SU-DHL-6 (cell line): ENCODE measurements at regions not wholly inside any gene's neighbourhood (a gene's known extent, or its start where the extent isn't known, plus 50 kb on each side); places are given as distances from the start of the nearest gene placed in this dataset.

Experiments
- CTCF ChIP-seq: fragments of 200-600 bp; sonication (generic); IDR thresholded peaks from one replicate; pipeline ENCODE4 v1.5.1; 2017; ENCODE audit warnings: antibody characterized with exemption, mild to moderate bottlenecking, low read length, moderate library complexity; ENCODE audit not compliant: insufficient read depth, poor library complexity, severe bottlenecking
- EZH2phosphoT487 ChIP-seq: fragments of 200-600 bp; sonication (generic), shearing (Covaris generic); conservative IDR thresholded peaks from 2 replicates; pipeline ENCODE4 v1.6.1; 2018; ENCODE audit warnings: mild to moderate bottlenecking, antibody characterized with exemption, low read length, moderate library complexity, mixed read lengths

- TF ChIP-seq CTCF = no peak
- TF ChIP-seq EZH2phosphoT487 = no peak
Observed at GRCh38 chr3:74343391-74343790, 271.1 kb downstream of the CNTN3 start.
